ENCODE measurements at regions not wholly inside any gene's neighbourhood (a gene's known extent, or its start where the extent isn't known, plus 50 kb on each side); places are given as distances from the start of the nearest gene placed in this dataset.

DNA sequence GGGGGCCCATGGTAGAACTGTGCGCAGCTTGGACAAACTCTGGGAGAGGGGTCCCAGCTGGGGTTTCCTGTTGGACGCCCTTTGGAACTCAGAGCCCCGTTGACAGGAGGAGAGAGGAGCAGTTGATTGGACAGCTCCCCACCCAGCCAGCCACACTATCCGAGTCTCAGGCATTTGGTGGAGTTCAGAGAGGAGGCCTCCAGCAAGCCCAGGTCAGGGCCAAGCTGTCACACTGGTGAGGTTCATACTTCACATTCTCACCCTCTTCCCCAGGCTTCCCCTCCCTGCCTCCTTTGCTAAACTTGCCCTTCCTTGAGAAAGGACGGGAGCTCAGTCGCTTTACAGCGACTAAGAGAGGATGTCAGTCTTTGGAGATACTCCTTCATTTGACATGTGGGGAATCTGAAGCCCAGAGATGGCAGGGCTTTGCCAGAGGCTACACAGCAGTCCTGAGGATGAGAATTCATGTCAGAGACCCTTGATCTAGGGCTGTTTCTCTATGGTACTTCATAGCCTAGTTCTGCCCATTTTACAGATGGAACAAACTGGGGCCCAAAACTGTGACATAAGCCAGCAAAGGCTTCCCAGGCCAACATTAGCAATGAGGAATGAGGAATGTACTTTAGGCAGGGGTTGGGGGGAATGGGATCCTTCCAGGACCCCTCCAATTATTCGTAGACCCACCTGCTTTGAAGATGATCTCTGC, 142.2 kb downstream of the SMAD6 start:
- H3K9me3 ChIP-seq (ENCODE audit: control insufficient read depth, insufficient read depth, low read length): no peaks in the 10 kb centered on the region; the same call in 1 of the 2 replicates
- no peaks in the 10 kb centered on the region for H3K27me3 ChIP-seq (ENCODE audit: control insufficient read depth, insufficient read depth, low read length)
- DNase-seq (ENCODE audit: low read depth, low spot score): no peak
- TF ChIP-seq, protein P1, sequence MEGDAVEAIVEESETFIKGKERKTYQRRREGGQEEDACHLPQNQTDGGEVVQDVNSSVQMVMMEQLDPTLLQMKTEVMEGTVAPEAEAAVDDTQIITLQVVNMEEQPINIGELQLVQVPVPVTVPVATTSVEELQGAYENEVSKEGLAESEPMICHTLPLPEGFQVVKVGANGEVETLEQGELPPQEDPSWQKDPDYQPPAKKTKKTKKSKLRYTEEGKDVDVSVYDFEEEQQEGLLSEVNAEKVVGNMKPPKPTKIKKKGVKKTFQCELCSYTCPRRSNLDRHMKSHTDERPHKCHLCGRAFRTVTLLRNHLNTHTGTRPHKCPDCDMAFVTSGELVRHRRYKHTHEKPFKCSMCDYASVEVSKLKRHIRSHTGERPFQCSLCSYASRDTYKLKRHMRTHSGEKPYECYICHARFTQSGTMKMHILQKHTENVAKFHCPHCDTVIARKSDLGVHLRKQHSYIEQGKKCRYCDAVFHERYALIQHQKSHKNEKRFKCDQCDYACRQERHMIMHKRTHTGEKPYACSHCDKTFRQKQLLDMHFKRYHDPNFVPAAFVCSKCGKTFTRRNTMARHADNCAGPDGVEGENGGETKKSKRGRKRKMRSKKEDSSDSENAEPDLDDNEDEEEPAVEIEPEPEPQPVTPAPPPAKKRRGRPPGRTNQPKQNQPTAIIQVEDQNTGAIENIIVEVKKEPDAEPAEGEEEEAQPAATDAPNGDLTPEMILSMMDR (IDR thresholded peaks at IDR 0.05; ENCODE audit: low read depth, low read length): no peak
- peak overlapping the region; percentile 11 for H3K27ac ChIP-seq (ENCODE audit: low read depth, low read length)
- no peak overlapping the region for H3K4me3 ChIP-seq (ENCODE audit: low read depth, low read length)
- ChIA-PET POLR2A (no interaction called here), CTCF (interaction anchor here (0.5 to 2.3 kb wide), 4 partner anchors 19 to 457 kb away, joined by 3 to 7 read pairs (median 4); partner anchors contain the start of gene MAP2K1)

DNA sequence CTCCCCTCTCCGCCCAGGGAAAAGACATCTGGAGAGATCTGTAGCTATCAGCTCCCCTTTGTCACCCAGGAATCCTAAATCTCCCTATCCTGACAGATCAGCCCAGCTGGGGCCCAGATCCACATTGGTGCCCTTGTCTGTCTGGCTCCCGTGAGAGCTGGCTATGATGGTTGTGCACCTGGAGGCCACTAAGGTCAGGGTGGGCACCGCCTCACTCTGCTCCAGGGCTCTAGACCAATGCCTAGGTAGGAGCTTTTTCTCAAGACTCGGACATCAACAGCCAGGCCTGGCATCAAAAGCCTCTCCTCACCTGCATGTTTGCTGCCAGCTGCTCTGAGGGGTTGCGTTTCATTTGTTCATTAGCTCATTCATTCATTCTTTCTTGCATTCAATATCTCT, 142.7 kb downstream of the SMAD6 start:
- CTCF ChIA-PET: interaction anchor here (0.5 to 2.3 kb wide), 5 partner anchors 18 to 458 kb away, joined by 3 to 7 read pairs (median 3); partner anchors contain the start of gene MAP2K1
- TF ChIP-seq, protein P1 (IDR thresholded peaks at IDR 0.05; ENCODE audit: low read depth, low read length): no peak
- no peak for DNase-seq (ENCODE audit: low read depth, low spot score)
- POLR2A ChIA-PET: no interaction called here
- Histone ChIP-seq H3K9me3 (ENCODE audit: control insufficient read depth, insufficient read depth, low read length) (no peaks in the 10 kb centered on the region; the same call in 1 of the 2 replicates), H3K27ac (ENCODE audit: low read depth, low read length) (no peak overlapping the region), H3K4me3 (ENCODE audit: low read depth, low read length) (no peak overlapping the region), H3K27me3 (ENCODE audit: control insufficient read depth, insufficient read depth, low read length) (no peaks in the 10 kb centered on the region)

DNA sequence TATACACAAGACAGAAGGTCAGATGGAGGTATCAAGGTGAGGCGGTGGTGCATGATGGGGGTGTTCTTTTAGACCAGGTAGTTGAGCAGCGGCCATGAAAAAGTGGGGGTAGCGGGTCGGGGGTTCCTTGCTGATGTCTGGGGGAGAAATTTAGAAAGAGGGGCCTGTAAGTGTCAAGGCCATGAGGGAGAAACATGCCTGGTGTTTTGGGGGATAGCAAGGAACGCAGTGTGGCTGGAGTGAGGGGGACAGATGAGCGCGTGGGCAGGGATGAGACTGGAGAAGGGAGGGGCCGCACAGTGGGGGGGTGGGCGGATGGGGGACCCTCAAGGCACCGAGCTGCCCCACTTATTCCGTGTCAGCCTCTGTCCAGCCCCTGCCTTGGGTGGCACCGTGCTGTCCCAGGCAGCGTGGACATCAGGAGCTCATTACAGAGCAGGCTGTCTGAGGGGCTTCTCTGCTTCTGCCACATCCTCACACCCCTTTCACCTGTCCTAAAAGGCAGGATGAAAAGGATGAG, 143.3 kb downstream of the SMAD6 start:
- no peak overlapping the region for H3K27ac ChIP-seq (ENCODE audit: low read depth, low read length)
- TF ChIP-seq, protein P1 (IDR thresholded peaks at IDR 0.05; ENCODE audit: low read depth, low read length): no peak
- ChIA-PET CTCF (interaction anchor here (1.2 to 2.3 kb wide), 5 partner anchors 18 to 226 kb away, joined by 3 to 7 read pairs (median 4); no protein-coding TSS in a partner anchor), POLR2A (no interaction called here)
- H3K27me3 ChIP-seq (ENCODE audit: control insufficient read depth, insufficient read depth, low read length): no peaks in the 10 kb centered on the region
- no peak overlapping the region for H3K4me3 ChIP-seq (ENCODE audit: low read depth, low read length)
- H3K9me3 ChIP-seq (ENCODE audit: control insufficient read depth, insufficient read depth, low read length): no peaks in the 10 kb centered on the region; the same call in 1 of the 2 replicates
- DNase-seq (ENCODE audit: low read depth, low spot score): no peak

DNA sequence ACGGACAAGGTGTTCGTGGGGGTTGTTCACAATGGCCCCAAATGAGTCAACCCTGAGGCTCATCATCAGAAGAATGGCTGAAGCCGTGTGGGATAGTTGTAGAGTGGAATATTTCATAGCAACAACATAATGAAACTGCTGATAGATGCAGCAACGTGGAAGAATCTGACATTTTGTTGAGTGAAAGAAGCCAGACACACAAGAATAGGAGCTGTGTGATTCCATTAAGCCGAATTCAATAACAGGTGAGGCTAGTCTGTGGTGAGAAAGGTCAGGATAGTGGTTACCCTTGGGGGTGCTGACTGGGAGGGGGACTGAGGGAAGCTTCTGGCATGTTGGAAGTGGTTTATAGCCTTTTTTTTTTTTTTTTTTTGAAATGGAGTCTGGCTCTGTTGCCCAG, 144.0 kb downstream of the SMAD6 start:
- no peak for DNase-seq (ENCODE audit: low read depth, low spot score)
- TF ChIP-seq, protein P1 (IDR thresholded peaks at IDR 0.05; ENCODE audit: low read depth, low read length): no peak
- no peaks in the 10 kb centered on the region for H3K27me3 ChIP-seq (ENCODE audit: control insufficient read depth, insufficient read depth, low read length)
- POLR2A ChIA-PET: interaction anchor here (0.8 kb wide), 1 partner anchor 144 kb away, joined by 4 read pairs; the partner anchor contains the start of gene SMAD6
- H3K27ac ChIP-seq (ENCODE audit: low read depth, low read length): no peak overlapping the region
- H3K9me3 ChIP-seq (ENCODE audit: control insufficient read depth, insufficient read depth, low read length): no peaks in the 10 kb centered on the region; the same call in 1 of the 2 replicates
- H3K4me3 ChIP-seq (ENCODE audit: low read depth, low read length): no peak overlapping the region
- CTCF ChIA-PET: interaction anchor here (1.4 to 2.3 kb wide), 4 partner anchors 57 to 227 kb away, joined by 3 to 7 read pairs (median 4); no protein-coding TSS in a partner anchor

DNA sequence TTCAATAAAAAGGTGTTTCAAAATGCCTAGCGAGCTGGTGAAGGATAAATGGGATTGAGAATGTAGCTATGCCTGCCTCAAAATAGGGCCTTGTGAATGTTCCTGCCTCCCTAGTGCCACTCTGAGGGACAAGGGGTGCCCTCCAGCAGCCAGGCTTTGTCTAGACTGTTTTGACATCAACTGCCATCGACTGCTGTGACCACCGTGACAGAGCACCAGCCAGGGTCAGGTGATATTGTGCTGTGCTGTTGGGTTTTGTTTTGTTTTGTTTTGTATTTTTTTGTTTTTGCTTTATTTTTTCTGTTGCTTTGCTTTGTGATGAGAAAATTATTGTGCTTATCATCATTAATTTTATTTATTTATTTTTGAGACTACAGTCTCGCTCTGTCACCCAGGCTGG, 144.8 kb downstream of the SMAD6 start:
- Histone ChIP-seq H3K4me3 (ENCODE audit: low read depth, low read length) (no peak overlapping the region), H3K27me3 (ENCODE audit: control insufficient read depth, insufficient read depth, low read length) (no peaks in the 10 kb centered on the region), H3K27ac (ENCODE audit: low read depth, low read length) (no peak overlapping the region), H3K9me3 (ENCODE audit: control insufficient read depth, insufficient read depth, low read length) (no peaks in the 10 kb centered on the region; the same call in 1 of the 2 replicates)
- TF ChIP-seq, protein P1 (IDR thresholded peaks at IDR 0.05; ENCODE audit: low read depth, low read length): no peak
- DNase-seq (ENCODE audit: low read depth, low spot score): no peak
- POLR2A ChIA-PET: no interaction called here
- CTCF ChIA-PET: interaction anchor here (0.6 kb wide), 1 partner anchor 460 kb away, joined by 4 read pairs; the partner anchor contains the start of gene MAP2K1
